ENCODE measurements at regions not wholly inside any gene's neighbourhood (a gene's known extent, or its start where the extent isn't known, plus 50 kb on each side); places are given as distances from the start of the nearest gene placed in this dataset.

- DNase-seq = no peak
These were observed 262.5 kb upstream of the ARHGAP20 start for GRCh38 chr11:110974731-110975130.

- no peak for DNase-seq
These were observed 261.3 kb upstream of the ARHGAP20 start for GRCh38 chr11:110973401-110973980.

GRCh38 chr11:110972640-110973039 is 260.4 kb upstream of the ARHGAP20 start:
- no peak for DNase-seq

- DNase-seq = no peak
These were observed 259.9 kb upstream of the ARHGAP20 start for GRCh38 chr11:110972106-110972505.

GRCh38 chr11:110971140-110971539 is 258.9 kb upstream of the ARHGAP20 start:
- peak; percentile 98 for DNase-seq

- DNase-seq = no peak
These were observed 256.3 kb upstream of the ARHGAP20 start for GRCh38 chr11:110968348-110969062.

GRCh38 chr11:110966131-110966530 is 253.9 kb upstream of the ARHGAP20 start:
- peak; percentile 84 for DNase-seq

GRCh38 chr11:110962921-110963320 is 250.7 kb upstream of the ARHGAP20 start:
- DNase-seq = peak; percentile 85

- no peak for DNase-seq
These were observed 247.9 kb upstream of the ARHGAP20 start for GRCh38 chr11:110960167-110960566.

GRCh38 chr11:110958216-110958615 is 246.0 kb upstream of the ARHGAP20 start:
- DNase-seq = peak; percentile 100

- no peak for DNase-seq
These were observed 243.5 kb upstream of the ARHGAP20 start for GRCh38 chr11:110955776-110956175.

GRCh38 chr11:110951950-110952503 is 239.8 kb upstream of the ARHGAP20 start:
- DNase-seq = no peak

GRCh38 chr11:110951037-110951949 is 239.1 kb upstream of the ARHGAP20 start:
- peak; percentile 71 for DNase-seq

- no peak for DNase-seq
These were observed 235.9 kb upstream of the ARHGAP20 start for GRCh38 chr11:110948112-110948511.

- peak; percentile 60 for DNase-seq
These were observed 234.9 kb upstream of the ARHGAP20 start for GRCh38 chr11:110947096-110947495.

GRCh38 chr11:110939471-110939870 is 227.2 kb upstream of the ARHGAP20 start:
- DNase-seq = no peak

- DNase-seq = no peak
These were observed 222.9 kb upstream of the ARHGAP20 start for GRCh38 chr11:110935018-110935640.

- DNase-seq = no peak
These were observed 216.9 kb upstream of the ARHGAP20 start for GRCh38 chr11:110929129-110929528.

- DNase-seq = no peak
These were observed 216.2 kb upstream of the ARHGAP20 start for GRCh38 chr11:110928391-110928790.

GRCh38 chr11:110921742-110922521 is 209.7 kb upstream of the ARHGAP20 start:
- DNase-seq = no peak

- DNase-seq = peak; percentile 51
These were observed 207.1 kb upstream of the ARHGAP20 start for GRCh38 chr11:110919241-110919922.
